HCT116 (cell line): ENCODE measurements at regions not wholly inside any gene's neighbourhood (a gene's known extent, or its start where the extent isn't known, plus 50 kb on each side); places are given as distances from the start of the nearest gene placed in this dataset.

Source experiments
- CTCF ChIP-seq, 3 experiments: fragments of 200-600 bp in 1 of 3; sonication (generic) in 1 of 3; IDR thresholded peaks in 2 of 3; conservative IDR thresholded peaks in 1 of 3; 2 replicates each; pipeline ENCODE4 v1.5.1; 2012 to 2017; ENCODE audit warnings: low read depth in 2 of 3, low read length in 2 of 3, antibody characterized with exemption in 1 of 3, borderline replicate concordance in 1 of 3, control low read depth in 1 of 3, mild to moderate bottlenecking in 1 of 3, mixed read lengths in 1 of 3, mixed run types in 1 of 3, moderate library complexity in 1 of 3; ENCODE audit not compliant: insufficient read depth in 1 of 3
- EZH2phosphoT487 ChIP-seq: fragments of 200-600 bp; IDR thresholded peaks from 2 replicates; pipeline ENCODE4 v1.6.1; 2018; ENCODE audit warnings: antibody characterized with exemption, borderline replicate concordance
- POLR2A ChIP-seq: IDR thresholded peaks from 2 replicates; pipeline ENCODE4 v1.7.0; 2011; ENCODE audit warnings: borderline replicate concordance; ENCODE audit not compliant: insufficient read depth, insufficient read length; ENCODE audit errors: extremely low read depth
- POLR2AphosphoS5 ChIP-seq: IDR thresholded peaks from 2 replicates; pipeline ENCODE4 v1.6.1; 2011; ENCODE audit warnings: mild to moderate bottlenecking, low read depth, low read length, moderate library complexity

GRCh38 chr2:128630974-128631697, 312.5 kb upstream of the HS6ST1 start:
- TF ChIP-seq POLR2A (no peak), EZH2phosphoT487 (no peak), POLR2AphosphoS5 (no peak), CTCF (IDR thresholded peaks at IDR 0.05 in 2 of 3, conservative IDR thresholded peaks at IDR 0.05 in 1 of 3; ENCODE audit: borderline replicate concordance in 1 of 3, insufficient read depth in 1 of 3, low read depth in 2 of 3, low read length in 2 of 3) (no peak)
